Right lobe of liver (tissue), 4 donors: ENCODE measurements at regions not wholly inside any gene's neighbourhood (a gene's known extent, or its start where the extent isn't known, plus 50 kb on each side); places are given as distances from the start of the nearest gene placed in this dataset.

Experiments used
- CTCF ChIP-seq, 4 donors: fragments of 200-600 bp in 3 of 4; fragments of 450-650 bp in 1 of 4; IDR thresholded peaks; one replicate each; pipeline versions ENCODE4 v1.5.1 to v1.8.0; 2016 to 2022; ENCODE audit warnings: antibody characterized with exemption in 4 of 4, mild to moderate bottlenecking in 2 of 4
- POLR2A ChIP-seq: fragments of 450-650 bp; IDR thresholded peaks from one replicate; pipeline ENCODE4 v1.6.1; 2017; ENCODE audit warnings: antibody characterized with exemption, mild to moderate bottlenecking
- donor health status: DM: no; HTN: no; CAD: no.
- donor health status: DM: no; HTN: no; CAD: no.
- donor health status: DM: no; HTN: yes; CAD: no.

GRCh38 chr7:149683181-149683580 is 90.2 kb downstream of the ZNF467 start:
- TF ChIP-seq CTCF (IDR thresholded peaks at IDR 0.05) (no peak), POLR2A (no peak)
